ENCODE measurements at regions not wholly inside any gene's neighbourhood (a gene's known extent, or its start where the extent isn't known, plus 50 kb on each side); places are given as distances from the start of the nearest gene placed in this dataset.

GRCh38 chr19:46926170-46927071 lies 65.6 kb downstream of the ARHGAP35 start:
- no peaks in the 10 kb centered on the region for H3K27me3 ChIP-seq (ENCODE audit: insufficient read depth, low read length, poor library complexity)
- H3K4me1 ChIP-seq (ENCODE audit: control insufficient read depth, low read depth, low read length), result no peaks in the 10 kb centered on the region
- no peak overlapping the region for H3K9ac ChIP-seq (ENCODE audit: low read length)
- no peak overlapping the region for H3K23ac ChIP-seq (ENCODE audit: low read length)
- H2BK5ac ChIP-seq (ENCODE audit: low read length), result no peak overlapping the region
- WGBS (ENCODE audit: extremely low coverage, insufficient coverage, low lambda C conversion rate), result no CpG with 5 or more reads among the region's 9 CpGs
- H2AK5ac ChIP-seq (ENCODE audit: low read length), result no peak overlapping the region
- peaks cover 37% of the 10 kb centered on the region for H3K79me1 ChIP-seq (ENCODE audit: low read length)
- peaks cover 5% of the 10 kb centered on the region for H3K36me3 ChIP-seq (ENCODE audit: control insufficient read depth, insufficient read depth, low read length)
- H4K5ac ChIP-seq (ENCODE audit: low read length), result no peak overlapping the region
- no peak overlapping the region for H4K8ac ChIP-seq (ENCODE audit: low read depth, low read length)
- no peak overlapping the region for H2BK120ac ChIP-seq (ENCODE audit: low read depth, low read length)
- H3K4me2 ChIP-seq (ENCODE audit: low read length), result no peak overlapping the region
- no peak overlapping the region for H3K18ac ChIP-seq (ENCODE audit: low read length)
- no peak overlapping the region for H2BK15ac ChIP-seq (replicated peaks; ENCODE audit: low read depth)
- H3K4me3 ChIP-seq (ENCODE audit: low read length), result no peak overlapping the region
- peaks cover 39% of the 10 kb centered on the region for H3K79me2 ChIP-seq (ENCODE audit: control insufficient read depth, insufficient read depth, low read length)
- no peak overlapping the region for H3K4ac ChIP-seq (ENCODE audit: low read depth, low read length)
- DNase-seq, result no peak
- no peak overlapping the region for H3K27ac ChIP-seq (ENCODE audit: low read depth, low read length)
- no peak overlapping the region for H3K56ac ChIP-seq (ENCODE audit: low read length)

- no peak overlapping the region for H2BK120ac ChIP-seq (ENCODE audit: low read depth, low read length)
- no peak overlapping the region for H3K4ac ChIP-seq (ENCODE audit: low read depth, low read length)
- H3K79me2 ChIP-seq (ENCODE audit: control insufficient read depth, insufficient read depth, low read length), result peaks cover 37% of the 10 kb centered on the region
- no peak overlapping the region for H4K8ac ChIP-seq (ENCODE audit: low read depth, low read length)
- no peak overlapping the region for H2AK5ac ChIP-seq (ENCODE audit: low read length)
- no peak overlapping the region for H3K27ac ChIP-seq (ENCODE audit: low read depth, low read length)
- no peak overlapping the region for H3K4me3 ChIP-seq (ENCODE audit: low read length)
- no peak overlapping the region for H2BK5ac ChIP-seq (ENCODE audit: low read length)
- peaks cover 33% of the 10 kb centered on the region for H3K79me1 ChIP-seq (ENCODE audit: low read length)
- DNase-seq, result no peak
- H3K23ac ChIP-seq (ENCODE audit: low read length), result no peak overlapping the region
- H3K4me2 ChIP-seq (ENCODE audit: low read length), result no peak overlapping the region
- H3K9ac ChIP-seq (ENCODE audit: low read length), result no peak overlapping the region
- H3K36me3 ChIP-seq (ENCODE audit: control insufficient read depth, insufficient read depth, low read length), result peaks cover 5% of the 10 kb centered on the region
- H3K4me1 ChIP-seq (ENCODE audit: control insufficient read depth, low read depth, low read length), result no peaks in the 10 kb centered on the region
- H2BK15ac ChIP-seq (replicated peaks; ENCODE audit: low read depth), result no peak overlapping the region
- no peak overlapping the region for H4K5ac ChIP-seq (ENCODE audit: low read length)
- H3K18ac ChIP-seq (ENCODE audit: low read length), result no peak overlapping the region
- H3K56ac ChIP-seq (ENCODE audit: low read length), result no peak overlapping the region
- H3K27me3 ChIP-seq (ENCODE audit: insufficient read depth, low read length, poor library complexity), result no peaks in the 10 kb centered on the region
- no CpG with 5 or more reads among the region's 6 CpGs for WGBS (ENCODE audit: extremely low coverage, insufficient coverage, low lambda C conversion rate)
Measured at GRCh38 chr19:46927106-46927505, 66.3 kb downstream of the ARHGAP35 start.

GRCh38 chr19:46927893-46928292 lies 67.1 kb downstream of the ARHGAP35 start:
- Histone ChIP-seq H2BK120ac (ENCODE audit: low read depth, low read length) (no peak overlapping the region), H4K8ac (ENCODE audit: low read depth, low read length) (no peak overlapping the region), H3K4me3 (ENCODE audit: low read length) (no peak overlapping the region), H3K79me2 (ENCODE audit: control insufficient read depth, insufficient read depth, low read length) (peaks cover 34% of the 10 kb centered on the region), H3K56ac (ENCODE audit: low read length) (no peak overlapping the region), H3K18ac (ENCODE audit: low read length) (no peak overlapping the region), H3K4me2 (ENCODE audit: low read length) (no peak overlapping the region), H3K9ac (ENCODE audit: low read length) (no peak overlapping the region), H3K4ac (ENCODE audit: low read depth, low read length) (no peak overlapping the region), H3K79me1 (ENCODE audit: low read length) (peaks cover 32% of the 10 kb centered on the region), H2BK15ac (replicated peaks; ENCODE audit: low read depth) (no peak overlapping the region), H3K23ac (ENCODE audit: low read length) (no peak overlapping the region), H3K27ac (ENCODE audit: low read depth, low read length) (no peak overlapping the region), H2BK5ac (ENCODE audit: low read length) (no peak overlapping the region), H4K5ac (ENCODE audit: low read length) (no peak overlapping the region), H3K27me3 (ENCODE audit: insufficient read depth, low read length, poor library complexity) (no peaks in the 10 kb centered on the region), H3K4me1 (ENCODE audit: control insufficient read depth, low read depth, low read length) (no peaks in the 10 kb centered on the region), H3K36me3 (ENCODE audit: control insufficient read depth, insufficient read depth, low read length) (peaks cover 2% of the 10 kb centered on the region), H2AK5ac (ENCODE audit: low read length) (no peak overlapping the region)
- WGBS (ENCODE audit: extremely low coverage, insufficient coverage, low lambda C conversion rate), result no CpG with 5 or more reads among the region's 4 CpGs
- no peak for DNase-seq

GRCh38 chr19:46928951-46929350 lies 68.2 kb downstream of the ARHGAP35 start:
- H3K4me1 ChIP-seq (ENCODE audit: control insufficient read depth, low read depth, low read length), result no peaks in the 10 kb centered on the region
- no peak overlapping the region for H2BK15ac ChIP-seq (replicated peaks; ENCODE audit: low read depth)
- no peak overlapping the region for H3K23ac ChIP-seq (ENCODE audit: low read length)
- WGBS (ENCODE audit: extremely low coverage, insufficient coverage, low lambda C conversion rate), result no CpG with 5 or more reads among the region's 5 CpGs
- H3K4me3 ChIP-seq (ENCODE audit: low read length), result no peak overlapping the region
- H3K9ac ChIP-seq (ENCODE audit: low read length), result no peak overlapping the region
- no peaks in the 10 kb centered on the region for H3K27me3 ChIP-seq (ENCODE audit: insufficient read depth, low read length, poor library complexity)
- no peak overlapping the region for H3K56ac ChIP-seq (ENCODE audit: low read length)
- no peak overlapping the region for H3K27ac ChIP-seq (ENCODE audit: low read depth, low read length)
- H3K36me3 ChIP-seq (ENCODE audit: control insufficient read depth, insufficient read depth, low read length), result peaks cover 2% of the 10 kb centered on the region
- no peak overlapping the region for H2BK120ac ChIP-seq (ENCODE audit: low read depth, low read length)
- no peak overlapping the region for H4K5ac ChIP-seq (ENCODE audit: low read length)
- no peak overlapping the region for H3K4me2 ChIP-seq (ENCODE audit: low read length)
- no peak overlapping the region for H3K4ac ChIP-seq (ENCODE audit: low read depth, low read length)
- H3K79me1 ChIP-seq (ENCODE audit: low read length), result peaks cover 32% of the 10 kb centered on the region
- H3K18ac ChIP-seq (ENCODE audit: low read length), result no peak overlapping the region
- H2AK5ac ChIP-seq (ENCODE audit: low read length), result no peak overlapping the region
- DNase-seq, result no peak
- H2BK5ac ChIP-seq (ENCODE audit: low read length), result no peak overlapping the region
- H3K79me2 ChIP-seq (ENCODE audit: control insufficient read depth, insufficient read depth, low read length), result peaks cover 36% of the 10 kb centered on the region
- no peak overlapping the region for H4K8ac ChIP-seq (ENCODE audit: low read depth, low read length)

GRCh38 chr19:46931202-46931601 lies 70.4 kb downstream of the ARHGAP35 start:
- DNase-seq, result no peak
- H3K56ac ChIP-seq (ENCODE audit: low read length), result no peak overlapping the region
- H3K18ac ChIP-seq (ENCODE audit: low read length), result no peak overlapping the region
- peaks cover 21% of the 10 kb centered on the region for H3K79me1 ChIP-seq (ENCODE audit: low read length)
- H4K5ac ChIP-seq (ENCODE audit: low read length), result no peak overlapping the region
- H2BK120ac ChIP-seq (ENCODE audit: low read depth, low read length), result no peak overlapping the region
- H3K4ac ChIP-seq (ENCODE audit: low read depth, low read length), result no peak overlapping the region
- no peaks in the 10 kb centered on the region for H3K36me3 ChIP-seq (ENCODE audit: control insufficient read depth, insufficient read depth, low read length)
- H3K4me2 ChIP-seq (ENCODE audit: low read length), result no peak overlapping the region
- no peaks in the 10 kb centered on the region for H3K4me1 ChIP-seq (ENCODE audit: control insufficient read depth, low read depth, low read length)
- H3K23ac ChIP-seq (ENCODE audit: low read length), result no peak overlapping the region
- no peak overlapping the region for H2BK5ac ChIP-seq (ENCODE audit: low read length)
- no peak overlapping the region for H3K9ac ChIP-seq (ENCODE audit: low read length)
- no peaks in the 10 kb centered on the region for H3K27me3 ChIP-seq (ENCODE audit: insufficient read depth, low read length, poor library complexity)
- no peak overlapping the region for H4K8ac ChIP-seq (ENCODE audit: low read depth, low read length)
- H3K79me2 ChIP-seq (ENCODE audit: control insufficient read depth, insufficient read depth, low read length), result peaks cover 27% of the 10 kb centered on the region
- no peak overlapping the region for H3K27ac ChIP-seq (ENCODE audit: low read depth, low read length)
- H2BK15ac ChIP-seq (replicated peaks; ENCODE audit: low read depth), result no peak overlapping the region
- H2AK5ac ChIP-seq (ENCODE audit: low read length), result no peak overlapping the region
- no CpG with 5 or more reads among the region's 5 CpGs for WGBS (ENCODE audit: extremely low coverage, insufficient coverage, low lambda C conversion rate)
- H3K4me3 ChIP-seq (ENCODE audit: low read length), result no peak overlapping the region

All from mesendoderm (in vitro differentiated cells).